Progenitor cell of endocrine pancreas (in vitro differentiated cells): ENCODE measurements at regions not wholly inside any gene's neighbourhood (a gene's known extent, or its start where the extent isn't known, plus 50 kb on each side); places are given as distances from the start of the nearest gene placed in this dataset.

Experiments
- DNase-seq: peaks from one replicate; pipeline ENCODE4 v3.0.0; 2021; ENCODE audit warnings: low spot score; ENCODE audit not compliant: unreplicated experiment
- H3K27ac Mint-ChIP-seq: 2 replicates; pipeline ENCODE4 v1.8.0; 2021; ENCODE audit warnings: mild to moderate bottlenecking, moderate library complexity, mixed read lengths
- H3K27me3 Mint-ChIP-seq: 2 replicates; pipeline ENCODE4 v1.8.0; 2021; ENCODE audit warnings: mixed read lengths
- H3K36me3 Mint-ChIP-seq: 2 replicates; pipeline ENCODE4 v1.8.0; 2022; ENCODE audit warnings: mixed read lengths; ENCODE audit not compliant: insufficient read depth
- H3K4me1 Mint-ChIP-seq: 2 replicates; pipeline ENCODE4 v1.8.0; 2021; ENCODE audit warnings: low read depth, mixed read lengths
- H3K4me3 Mint-ChIP-seq: 2 replicates; pipeline ENCODE4 v1.8.0; 2021; ENCODE audit warnings: low read depth, mild to moderate bottlenecking, moderate library complexity, mixed read lengths
- H3K9me3 Mint-ChIP-seq: 2 replicates; pipeline ENCODE4 v1.8.0; 2021; ENCODE audit warnings: low read depth, mixed read lengths
- TF ChIP-seq, protein P1 (sequence below): fragments of 200-600 bp; sonication (generic); IDR thresholded peaks from one replicate; pipeline ENCODE4 v1.5.0; 2021; ENCODE audit warnings: antibody characterized with exemption, mild to moderate bottlenecking; ENCODE audit not compliant: unreplicated experiment

DNA sequence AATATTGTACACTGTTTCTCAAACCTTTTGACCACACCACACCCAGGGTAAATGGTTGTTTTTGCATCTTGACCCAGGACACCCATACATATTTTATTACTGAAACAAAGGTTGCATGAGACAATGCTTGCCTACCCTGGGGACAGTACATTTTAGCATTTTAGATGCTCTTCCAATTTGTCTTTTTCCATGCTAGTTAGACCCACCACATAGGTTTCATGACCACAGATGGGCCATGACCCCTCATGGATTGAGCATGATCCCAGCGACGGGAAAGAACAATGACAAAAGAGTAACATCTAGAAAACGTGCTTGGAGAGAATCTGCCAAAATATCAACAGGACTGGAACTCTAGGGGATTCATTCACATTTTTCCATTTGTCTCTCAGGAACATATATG lies 161.0 kb upstream of the PFN2 start:
- no peak overlapping the region for H3K4me3 Mint-ChIP-seq
- no peaks in the 10 kb centered on the region for H3K9me3 Mint-ChIP-seq
- TF ChIP-seq, protein P1, sequence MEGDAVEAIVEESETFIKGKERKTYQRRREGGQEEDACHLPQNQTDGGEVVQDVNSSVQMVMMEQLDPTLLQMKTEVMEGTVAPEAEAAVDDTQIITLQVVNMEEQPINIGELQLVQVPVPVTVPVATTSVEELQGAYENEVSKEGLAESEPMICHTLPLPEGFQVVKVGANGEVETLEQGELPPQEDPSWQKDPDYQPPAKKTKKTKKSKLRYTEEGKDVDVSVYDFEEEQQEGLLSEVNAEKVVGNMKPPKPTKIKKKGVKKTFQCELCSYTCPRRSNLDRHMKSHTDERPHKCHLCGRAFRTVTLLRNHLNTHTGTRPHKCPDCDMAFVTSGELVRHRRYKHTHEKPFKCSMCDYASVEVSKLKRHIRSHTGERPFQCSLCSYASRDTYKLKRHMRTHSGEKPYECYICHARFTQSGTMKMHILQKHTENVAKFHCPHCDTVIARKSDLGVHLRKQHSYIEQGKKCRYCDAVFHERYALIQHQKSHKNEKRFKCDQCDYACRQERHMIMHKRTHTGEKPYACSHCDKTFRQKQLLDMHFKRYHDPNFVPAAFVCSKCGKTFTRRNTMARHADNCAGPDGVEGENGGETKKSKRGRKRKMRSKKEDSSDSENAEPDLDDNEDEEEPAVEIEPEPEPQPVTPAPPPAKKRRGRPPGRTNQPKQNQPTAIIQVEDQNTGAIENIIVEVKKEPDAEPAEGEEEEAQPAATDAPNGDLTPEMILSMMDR = no peak
- no peaks in the 10 kb centered on the region for H3K36me3 Mint-ChIP-seq
- peaks cover 4% of the 10 kb centered on the region for H3K4me1 Mint-ChIP-seq
- no peak for DNase-seq
- no peaks in the 10 kb centered on the region for H3K27me3 Mint-ChIP-seq
- no peak overlapping the region for H3K27ac Mint-ChIP-seq

DNA sequence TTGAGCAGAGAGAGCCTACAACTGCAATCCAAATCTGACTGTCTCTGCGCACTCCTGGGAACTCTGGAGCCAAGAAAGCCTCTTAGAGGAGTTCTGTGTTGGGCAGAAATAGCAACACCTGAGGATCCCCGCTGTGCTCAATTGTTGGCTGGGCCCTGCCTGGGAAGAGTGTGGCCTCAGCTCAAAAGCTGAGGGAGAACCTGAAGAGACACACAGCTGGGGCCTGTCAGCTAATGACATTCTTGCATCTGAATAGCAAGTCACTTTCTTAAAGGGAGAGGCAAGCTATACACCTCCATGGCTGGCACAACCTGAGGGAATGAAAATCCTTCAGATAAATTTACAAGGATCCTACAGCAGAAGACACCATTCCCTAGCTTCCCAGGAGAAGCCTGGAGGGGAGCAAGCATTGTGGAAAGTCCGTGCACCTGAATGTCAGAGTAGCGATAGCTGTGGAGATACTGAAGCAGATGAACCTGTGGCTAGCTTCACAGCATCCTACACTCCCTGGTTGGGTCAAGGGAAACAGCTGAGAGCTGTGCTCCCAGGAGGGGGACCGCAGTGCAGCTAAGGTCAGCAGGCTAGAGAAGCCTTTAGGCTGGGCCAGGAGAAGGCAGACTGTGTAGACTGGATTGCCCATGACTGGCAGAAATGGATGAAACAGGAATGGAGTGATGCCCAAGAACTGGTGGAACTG lies 159.9 kb upstream of the PFN2 start:
- Mint-ChIP-seq H3K27me3 (no peaks in the 10 kb centered on the region), H3K4me3 (no peak overlapping the region), H3K36me3 (no peaks in the 10 kb centered on the region), H3K27ac (no peak overlapping the region), H3K9me3 (no peaks in the 10 kb centered on the region), H3K4me1 (peaks cover 4% of the 10 kb centered on the region)
- TF ChIP-seq, protein P1 = no peak
- DNase-seq = no peak

DNA sequence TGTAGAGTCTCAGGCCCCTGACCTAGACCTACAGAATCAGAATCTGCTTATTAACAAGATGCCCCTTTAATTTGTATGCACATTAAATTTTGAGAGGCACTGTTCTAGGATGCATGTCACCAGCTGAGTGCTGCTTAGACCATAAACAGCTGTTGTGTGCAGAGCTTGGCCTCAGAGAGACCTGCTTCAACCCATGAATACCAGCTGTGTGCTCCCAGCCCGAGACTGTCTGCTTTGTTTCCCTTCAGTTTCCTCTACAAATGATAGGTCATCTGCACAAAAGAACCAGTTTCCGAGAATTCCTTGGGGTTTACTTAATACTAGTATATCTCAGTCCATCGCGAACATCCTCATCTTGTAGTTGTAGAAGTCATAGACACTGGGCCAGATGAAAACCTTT lies 158.5 kb upstream of the PFN2 start:
- H3K27me3 Mint-ChIP-seq = no peaks in the 10 kb centered on the region
- H3K9me3 Mint-ChIP-seq = no peaks in the 10 kb centered on the region
- no peak overlapping the region for H3K4me3 Mint-ChIP-seq
- TF ChIP-seq, protein P1 = no peak
- no peak overlapping the region for H3K27ac Mint-ChIP-seq
- no peaks in the 10 kb centered on the region for H3K36me3 Mint-ChIP-seq
- DNase-seq = no peak
- peaks cover 4% of the 10 kb centered on the region for H3K4me1 Mint-ChIP-seq

DNA sequence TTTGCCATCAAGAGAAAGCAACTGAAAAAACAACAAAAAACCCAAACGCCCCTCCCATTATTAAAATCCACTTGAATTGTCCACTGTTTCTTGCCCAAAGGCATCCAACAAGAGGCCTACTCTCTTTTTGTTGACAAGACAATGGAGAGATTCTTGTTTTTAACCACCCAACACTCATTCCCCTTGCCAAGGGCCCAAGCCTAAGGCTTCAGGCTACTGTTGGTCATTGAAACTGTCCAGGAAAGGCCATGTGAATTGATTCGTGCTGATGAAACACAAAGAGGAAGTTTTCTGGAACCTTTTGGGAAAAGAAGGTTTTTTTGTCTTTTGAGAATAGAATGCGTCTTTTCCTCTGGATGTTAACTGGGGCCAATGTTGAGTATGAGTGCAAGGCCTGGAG lies 157.4 kb upstream of the PFN2 start:
- H3K9me3 Mint-ChIP-seq = no peaks in the 10 kb centered on the region
- no peaks in the 10 kb centered on the region for H3K27me3 Mint-ChIP-seq
- no peak for DNase-seq
- no peak overlapping the region for H3K27ac Mint-ChIP-seq
- H3K4me3 Mint-ChIP-seq = no peak overlapping the region
- no peaks in the 10 kb centered on the region for H3K36me3 Mint-ChIP-seq
- H3K4me1 Mint-ChIP-seq = peaks cover 4% of the 10 kb centered on the region
- TF ChIP-seq, protein P1 = no peak

DNA sequence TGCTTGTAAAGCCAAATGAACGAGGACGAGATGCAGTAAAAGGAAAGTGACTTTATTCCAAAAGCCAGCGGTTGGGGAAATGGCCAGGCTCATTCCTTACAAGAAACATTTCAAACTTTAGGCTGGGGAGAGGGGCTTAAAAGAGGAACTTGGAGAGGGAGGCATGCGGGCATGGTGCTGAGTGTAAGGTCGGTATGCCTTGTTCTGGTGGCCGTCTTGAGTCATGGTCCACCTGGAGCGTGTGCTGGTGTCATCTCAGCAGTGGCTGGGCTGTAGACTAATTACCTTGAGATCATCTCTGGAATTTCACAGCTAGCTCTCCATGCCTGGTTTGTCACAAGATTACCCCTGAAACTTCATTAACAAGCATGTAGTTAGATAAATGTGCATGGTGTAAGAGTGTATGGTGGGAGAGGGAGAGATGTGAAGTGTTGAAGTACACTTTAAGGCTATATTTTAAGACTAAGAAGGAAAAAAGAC lies 156.4 kb upstream of the PFN2 start:
- TF ChIP-seq, protein P1 = no peak
- no peaks in the 10 kb centered on the region for H3K9me3 Mint-ChIP-seq

More for the DNA sequence above, 156.4 kb upstream of the PFN2 start:
- H3K36me3 Mint-ChIP-seq = no peaks in the 10 kb centered on the region
- H3K27me3 Mint-ChIP-seq = no peaks in the 10 kb centered on the region
- H3K27ac Mint-ChIP-seq = no peak overlapping the region
- H3K4me3 Mint-ChIP-seq = no peak overlapping the region
- no peak for DNase-seq
- peaks cover 4% of the 10 kb centered on the region for H3K4me1 Mint-ChIP-seq
